Epithelial cell of prostate (primary cell): ENCODE measurements at regions not wholly inside any gene's neighbourhood (a gene's known extent, or its start where the extent isn't known, plus 50 kb on each side); places are given as distances from the start of the nearest gene placed in this dataset.
A peak's percentile ranks its signal among the peaks of the same experiment; 100 is the strongest.

Experiments used
- DNase-seq: peaks from one replicate; pipeline ENCODE4 v3.0.0-alpha.2; 2011; ENCODE audit warnings: low read depth, low spot score
- H3K27ac ChIP-seq: fragments of 450-650 bp; 2 replicates; pipeline ENCODE4 v1.5.1; 2017; ENCODE audit warnings: mild to moderate bottlenecking

DNA sequence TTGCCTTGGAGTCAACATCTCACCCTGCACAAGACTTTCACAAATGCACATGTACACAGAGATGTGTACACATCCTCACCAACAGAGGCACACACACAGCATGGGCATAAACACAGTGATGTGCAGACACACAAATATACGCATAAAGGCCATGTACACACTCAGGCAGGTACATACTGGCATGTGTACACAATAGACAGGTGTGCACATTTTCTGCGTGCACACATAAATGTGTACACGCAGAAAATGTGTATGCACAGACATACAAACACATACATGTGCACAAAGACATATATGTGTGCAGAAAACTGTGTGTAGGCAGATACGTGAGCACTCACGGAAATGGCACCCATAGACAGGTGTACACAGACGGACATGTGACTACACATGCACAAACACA is 85.3 kb upstream of the ZBTB40 start:
- H3K27ac ChIP-seq, result no peak overlapping the region
- DNase-seq, result no peak

- DNase-seq, result no peak
- H3K27ac ChIP-seq, result no peak overlapping the region
Measured at GRCh38 chr1:22368125-22368524, 83.5 kb upstream of the ZBTB40 start.

- no peak for DNase-seq
- no peak overlapping the region for H3K27ac ChIP-seq
Measured at GRCh38 chr1:22369294-22370189, 82.1 kb upstream of the ZBTB40 start.

DNA sequence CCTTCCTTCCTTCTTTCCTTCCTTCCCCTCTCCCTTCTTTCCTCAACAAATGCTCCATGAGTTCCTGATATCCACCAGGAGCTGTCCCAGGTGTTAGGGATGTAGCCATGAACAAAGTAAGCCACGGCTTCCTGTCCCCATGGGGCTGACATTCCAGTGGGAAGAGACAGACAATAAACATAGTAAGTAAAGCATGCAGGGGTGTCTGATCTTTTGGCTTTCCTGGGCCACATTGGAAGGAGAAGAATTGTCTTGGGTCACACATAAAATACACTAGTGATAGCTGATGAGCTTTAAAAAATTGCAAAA is 81.5 kb upstream of the ZBTB40 start:
- H3K27ac ChIP-seq, result no peak overlapping the region
- no peak for DNase-seq

- no peak overlapping the region for H3K27ac ChIP-seq
- no peak for DNase-seq
Measured at GRCh38 chr1:22371408-22371807, 80.2 kb upstream of the ZBTB40 start.

GRCh38 chr1:22373252-22373651 is 78.4 kb upstream of the ZBTB40 start:
- no peak for DNase-seq
- no peak overlapping the region for H3K27ac ChIP-seq

DNA sequence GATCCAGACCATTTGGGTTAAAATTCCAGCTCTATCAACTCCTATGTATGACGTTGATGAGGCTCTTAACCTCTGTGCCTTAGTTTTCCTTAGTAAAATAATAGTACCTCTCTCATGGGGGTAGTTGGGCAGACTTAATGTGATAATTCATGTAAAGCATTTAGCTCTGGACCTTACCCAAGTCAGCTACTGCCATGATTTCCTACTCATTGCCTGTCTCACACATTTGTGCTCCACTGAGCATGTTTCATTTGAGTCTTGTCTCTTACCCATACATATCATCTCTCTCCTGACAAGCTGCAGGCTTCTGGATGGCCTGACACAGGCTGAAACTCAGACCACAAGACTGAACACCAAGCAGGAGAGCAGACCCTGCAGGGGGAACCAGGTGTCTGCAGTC is 77.7 kb upstream of the ZBTB40 start:
- no peak for DNase-seq
- H3K27ac ChIP-seq, result no peak overlapping the region

- no peak overlapping the region for H3K27ac ChIP-seq
- no peak for DNase-seq
Measured at GRCh38 chr1:22375601-22376000, 76.0 kb upstream of the ZBTB40 start.

- no peak overlapping the region for H3K27ac ChIP-seq
- no peak for DNase-seq
Measured at GRCh38 chr1:22376001-22376400, 75.7 kb upstream of the ZBTB40 start.

GRCh38 chr1:22376546-22376945 is 75.1 kb upstream of the ZBTB40 start:
- H3K27ac ChIP-seq, result no peak overlapping the region
- DNase-seq, result no peak

GRCh38 chr1:22376976-22377375 is 74.7 kb upstream of the ZBTB40 start:
- no peak overlapping the region for H3K27ac ChIP-seq
- no peak for DNase-seq

- DNase-seq, result no peak
- no peak overlapping the region for H3K27ac ChIP-seq
Measured at GRCh38 chr1:22379566-22379965, 72.1 kb upstream of the ZBTB40 start.

DNA sequence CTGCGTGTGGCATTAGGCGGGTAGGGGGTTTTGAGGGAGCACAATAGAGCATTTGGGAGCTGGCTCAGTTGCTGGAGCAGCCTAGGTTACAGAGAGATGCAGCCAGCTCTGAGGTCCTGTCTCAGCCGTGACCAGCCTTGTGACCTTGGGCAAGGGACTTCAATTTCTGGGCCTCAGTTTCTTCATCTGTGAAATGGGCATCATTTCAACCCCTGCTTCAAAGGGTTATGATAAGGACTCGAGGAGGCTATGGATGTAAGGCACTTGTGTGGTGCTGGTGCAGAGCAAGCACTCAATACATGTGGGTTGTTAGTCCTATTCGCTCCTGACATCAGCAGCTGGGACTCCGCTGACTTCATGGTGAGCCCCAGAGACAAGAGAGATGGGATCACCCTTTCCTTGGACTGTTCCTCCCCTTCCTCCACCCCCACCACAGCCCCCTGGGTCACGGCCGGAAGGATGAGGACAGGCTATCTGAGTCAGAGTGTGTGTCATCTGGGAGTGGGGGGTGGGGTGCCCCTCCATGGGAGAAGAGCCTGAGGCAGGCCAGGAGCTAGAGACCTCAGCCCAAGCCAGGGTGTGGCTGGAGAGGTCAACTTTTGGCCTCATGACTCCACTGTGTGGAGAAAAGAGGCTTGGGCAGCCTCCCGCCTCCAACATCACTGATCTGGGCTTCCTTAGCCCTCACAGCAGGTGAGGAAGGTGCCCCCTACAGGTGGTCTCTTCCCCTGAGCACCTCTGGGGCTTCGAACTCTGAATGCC is 71.4 kb upstream of the ZBTB40 start:
- H3K27ac ChIP-seq, result no peak overlapping the region
- no peak for DNase-seq

DNA sequence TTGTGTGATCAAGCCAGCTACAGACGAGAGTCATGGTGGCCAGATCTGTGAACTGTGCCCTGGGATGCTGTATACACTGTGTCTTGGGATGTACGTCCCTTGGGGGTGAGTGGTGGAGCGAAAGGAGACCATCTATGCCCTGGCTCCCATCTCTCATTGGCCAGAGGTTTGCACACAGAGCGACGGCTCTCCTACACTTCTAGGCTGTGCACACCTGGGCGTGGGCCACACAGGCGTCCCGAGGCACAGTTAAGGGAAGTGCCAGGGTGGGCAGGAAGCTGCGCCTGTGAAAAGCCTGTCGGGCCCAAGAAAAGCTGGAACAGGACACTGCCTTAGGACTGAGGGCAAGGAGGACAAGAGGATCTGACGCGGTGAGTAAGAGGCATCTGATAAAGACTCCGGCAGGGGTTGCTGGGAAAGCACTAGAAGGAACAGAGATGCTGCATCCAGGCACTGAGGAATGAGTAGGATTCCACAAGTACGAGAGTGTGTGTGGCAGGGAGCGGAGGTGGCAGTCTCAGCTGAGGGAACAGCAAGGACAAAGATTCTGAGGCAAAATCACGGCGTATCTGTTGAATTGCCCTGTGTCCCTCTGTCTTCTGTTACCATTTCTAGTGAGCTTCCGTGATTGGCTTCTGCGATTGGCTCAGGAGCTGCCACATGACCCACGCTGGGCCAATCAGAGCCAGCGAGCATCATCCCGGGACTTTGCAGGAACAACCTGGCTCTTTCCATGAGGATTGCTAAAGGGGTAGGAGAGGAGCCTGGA is 67.9 kb upstream of the ZBTB40 start:
- H3K27ac ChIP-seq, result no peak overlapping the region
- DNase-seq, result no peak

DNA sequence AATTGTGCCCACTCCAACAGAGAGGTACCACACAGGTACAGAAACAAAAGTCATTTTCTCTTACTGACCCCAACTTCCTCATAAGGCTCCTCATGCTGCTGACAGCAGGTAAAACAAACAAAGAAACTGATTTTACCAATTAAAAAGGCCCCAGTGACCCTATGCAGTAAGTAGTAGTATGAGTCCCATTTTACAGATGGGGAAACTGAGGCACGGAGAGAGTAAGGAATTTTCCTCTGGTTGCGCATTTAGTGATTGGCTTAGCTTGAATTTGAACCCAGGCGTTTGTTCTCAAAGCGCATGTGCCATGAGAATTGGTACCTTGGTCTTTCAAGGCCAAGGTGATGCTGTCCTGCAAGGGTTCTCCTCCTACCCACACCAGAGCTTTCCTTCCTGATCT is 66.1 kb upstream of the ZBTB40 start:
- no peak for DNase-seq
- H3K27ac ChIP-seq, result no peak overlapping the region

- no peak for DNase-seq
- H3K27ac ChIP-seq, result no peak overlapping the region
Measured at GRCh38 chr1:22386774-22387173, 64.9 kb upstream of the ZBTB40 start.

GRCh38 chr1:22387919-22388580 is 63.6 kb upstream of the ZBTB40 start:
- DNase-seq, result peak; percentile 14
- H3K27ac ChIP-seq, result no peak overlapping the region

DNA sequence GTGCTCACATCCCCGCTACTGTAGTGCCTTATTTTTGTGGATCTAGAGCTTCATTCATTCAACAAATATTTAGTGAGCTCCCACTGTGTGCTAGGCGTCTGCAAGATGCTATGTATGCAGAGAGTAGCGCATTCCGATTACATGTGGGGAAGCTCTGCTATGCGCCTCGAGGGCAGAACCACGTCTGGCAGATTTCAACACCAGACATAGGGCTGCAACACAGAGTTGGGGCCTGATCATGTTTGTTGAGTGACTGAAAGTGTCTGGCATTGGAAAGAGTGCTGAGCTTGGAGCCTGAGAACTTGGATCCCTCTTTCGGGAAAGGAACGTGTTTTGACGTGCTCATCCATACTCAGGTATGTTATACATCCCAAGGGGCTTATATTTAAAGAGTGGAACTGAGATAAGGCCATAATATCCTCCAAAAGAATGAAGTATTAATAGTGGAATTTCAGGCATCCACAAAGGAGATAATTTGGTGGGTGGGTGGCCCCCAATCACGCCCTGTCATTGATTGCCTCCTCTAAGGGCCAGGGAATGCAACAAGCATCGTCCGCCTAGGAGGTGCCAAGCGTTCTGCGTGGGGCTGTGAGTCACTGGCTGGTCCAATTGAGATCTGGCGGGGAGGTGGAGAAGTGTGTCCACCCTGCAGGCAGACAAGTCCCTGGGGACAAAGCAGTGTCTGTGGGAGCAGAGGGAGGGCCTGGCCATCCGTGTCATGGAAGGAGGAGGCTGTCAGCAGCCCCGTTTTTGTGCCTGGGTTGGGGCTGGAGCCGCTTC is 62.8 kb upstream of the ZBTB40 start:
- H3K27ac ChIP-seq, result no peak overlapping the region
- no peak for DNase-seq

GRCh38 chr1:22393587-22393986 is 58.1 kb upstream of the ZBTB40 start:
- no peak overlapping the region for H3K27ac ChIP-seq
- DNase-seq, result no peak
